GM19351 (cell line): ENCODE measurements at regions not wholly inside any gene's neighbourhood (a gene's known extent, or its start where the extent isn't known, plus 50 kb on each side); places are given as distances from the start of the nearest gene placed in this dataset.
"Not testable (repeated sequence)": the region's sequence is repeated elsewhere in the genome, so short reads cannot be mapped to it uniquely, and the experiment has no call there.

Experiments used
- ATAC-seq: cut with Tn5 transposase; IDR thresholded peaks from one replicate; pipeline ENCODE4 v1.9.1; 2021; ENCODE audit warnings: mild to moderate bottlenecking, moderate library complexity; ENCODE audit not compliant: unreplicated experiment

GRCh38 chr7:138214926-138215325 lies 138.7 kb downstream of the AKR1D1 start:
- ATAC-seq, result no peak

- ATAC-seq, result not testable (repeated sequence)
Measured at GRCh38 chr7:138220321-138220720, 144.1 kb downstream of the AKR1D1 start.

GRCh38 chr7:138221388-138221787 lies 145.1 kb downstream of the AKR1D1 start:
- ATAC-seq, result not testable (repeated sequence)

GRCh38 chr7:138223402-138223879 lies 147.2 kb downstream of the AKR1D1 start:
- ATAC-seq, result no peak

- ATAC-seq, result no peak
Measured at GRCh38 chr7:138226001-138226476, 149.8 kb downstream of the AKR1D1 start.

- ATAC-seq, result no peak
Measured at GRCh38 chr7:138226745-138227279, 150.6 kb downstream of the AKR1D1 start.

- ATAC-seq, result no peak
Measured at GRCh38 chr7:138228119-138228518, 151.9 kb downstream of the AKR1D1 start.

- no peak for ATAC-seq
Measured at GRCh38 chr7:138228769-138229168, 152.5 kb downstream of the AKR1D1 start.

GRCh38 chr7:138233189-138233588 lies 156.9 kb downstream of the AKR1D1 start:
- no peak for ATAC-seq

- ATAC-seq, result no peak
Measured at GRCh38 chr7:138235207-138235606, 158.9 kb downstream of the AKR1D1 start.

- ATAC-seq, result no peak
Measured at GRCh38 chr7:138237995-138238394, 161.7 kb downstream of the AKR1D1 start.

GRCh38 chr7:138238734-138239659 lies 162.7 kb downstream of the AKR1D1 start:
- ATAC-seq, result no peak

GRCh38 chr7:138243430-138243829 lies 167.2 kb downstream of the AKR1D1 start:
- no peak for ATAC-seq

GRCh38 chr7:138243836-138244235 lies 167.6 kb downstream of the AKR1D1 start:
- no peak for ATAC-seq

- ATAC-seq, result no peak
Measured at GRCh38 chr7:138244606-138245005, 168.3 kb downstream of the AKR1D1 start.

- ATAC-seq, result no peak
Measured at GRCh38 chr7:138245216-138245615, 169.0 kb downstream of the AKR1D1 start.

- ATAC-seq, result no peak
Measured at GRCh38 chr7:138245682-138246081, 169.4 kb downstream of the AKR1D1 start.

GRCh38 chr7:138246428-138246827 lies 170.2 kb downstream of the AKR1D1 start:
- ATAC-seq, result no peak

GRCh38 chr7:138247081-138247480 lies 170.8 kb downstream of the AKR1D1 start:
- no peak for ATAC-seq

- ATAC-seq, result no peak
Measured at GRCh38 chr7:138247568-138248333, 171.5 kb downstream of the AKR1D1 start.

- no peak for ATAC-seq
Measured at GRCh38 chr7:138248609-138249008, 172.3 kb downstream of the AKR1D1 start.
